GM20000 (cell line): ENCODE measurements at regions not wholly inside any gene's neighbourhood (a gene's known extent, or its start where the extent isn't known, plus 50 kb on each side); places are given as distances from the start of the nearest gene placed in this dataset.
"Not testable (repeated sequence)": the region's sequence is repeated elsewhere in the genome, so short reads cannot be mapped to it uniquely, and the experiment has no call there.

Experiments
- DNase-seq: peaks from one replicate; pipeline ENCODE4 v3.0.0; 2012; ENCODE audit warnings: low spot score

DNA sequence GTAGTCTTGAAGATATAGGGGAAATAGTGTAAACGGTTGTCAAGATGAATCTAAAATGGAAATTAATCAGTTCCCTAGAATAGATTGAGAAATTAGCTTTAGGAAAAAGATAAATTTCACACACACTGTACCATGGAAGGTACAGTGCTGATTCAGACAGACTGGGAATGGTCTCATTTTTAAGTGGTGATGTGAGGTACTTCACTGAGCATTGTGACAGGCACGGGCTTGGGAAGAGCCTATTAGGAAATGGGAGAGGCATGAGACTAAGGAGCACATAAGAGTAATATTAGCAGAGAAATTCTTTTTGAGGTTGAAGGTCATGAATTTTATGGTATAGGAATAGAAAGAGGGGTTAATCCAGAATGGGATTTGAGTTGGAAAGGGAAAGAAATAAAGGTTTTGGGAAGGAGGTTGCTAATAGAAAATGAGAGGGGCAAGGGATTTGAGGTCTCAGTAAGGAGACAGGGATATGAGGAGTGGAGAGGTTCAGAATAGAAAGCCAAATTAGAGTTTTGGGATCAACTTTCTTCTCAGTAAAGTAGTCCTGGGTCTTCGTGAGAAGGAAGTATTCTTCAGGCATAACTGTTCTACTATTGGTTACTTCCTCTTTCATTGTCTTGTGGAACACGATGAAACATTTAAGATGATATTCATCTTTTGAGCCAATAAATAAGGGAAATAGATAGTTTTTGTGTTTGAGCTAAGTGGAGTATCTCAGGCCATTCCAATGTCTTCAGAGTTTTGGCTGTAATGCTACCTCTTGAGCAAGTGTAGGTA, 115.0 kb upstream of the FBXO28 start:
- peak; percentile 1 for DNase-seq

GRCh38 chr1:223996376-223996775, 117.5 kb upstream of the FBXO28 start:
- DNase-seq, result not testable (repeated sequence)

- peak; percentile 81 for DNase-seq
These were observed 121.3 kb upstream of the FBXO28 start for GRCh38 chr1:223992456-223993246.

DNA sequence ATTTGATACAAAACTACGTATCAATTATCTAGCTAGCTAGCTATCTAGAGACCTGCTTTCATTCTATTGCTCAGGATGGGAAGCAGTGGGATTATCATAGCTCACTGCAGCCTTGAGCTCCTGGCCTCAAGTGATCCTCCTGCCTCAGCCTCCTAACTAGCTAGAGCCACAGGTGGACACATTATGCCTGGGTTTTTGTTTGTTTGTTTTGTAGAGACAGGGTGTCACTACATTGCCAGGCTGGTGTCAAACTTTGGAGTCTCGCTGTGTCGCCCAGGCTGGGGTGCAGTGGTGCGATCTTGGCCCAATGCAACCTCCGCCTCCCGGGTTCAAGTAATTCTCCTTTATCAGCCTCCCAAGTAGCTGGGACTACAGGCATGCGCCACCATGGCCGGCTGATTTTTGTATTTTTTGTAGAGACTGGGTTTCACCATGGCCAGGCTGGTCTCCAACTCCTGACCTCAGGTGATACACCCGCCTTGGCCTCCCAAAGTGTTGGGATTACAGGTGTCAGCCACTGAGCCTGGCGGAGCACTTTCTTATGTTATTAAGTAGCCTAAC, 122.5 kb upstream of the FBXO28 start:
- not testable (repeated sequence) for DNase-seq

- DNase-seq, result not testable (repeated sequence)
These were observed 116.2 kb upstream of the TP53BP2 start for GRCh38 chr1:223961985-223962384.

DNA sequence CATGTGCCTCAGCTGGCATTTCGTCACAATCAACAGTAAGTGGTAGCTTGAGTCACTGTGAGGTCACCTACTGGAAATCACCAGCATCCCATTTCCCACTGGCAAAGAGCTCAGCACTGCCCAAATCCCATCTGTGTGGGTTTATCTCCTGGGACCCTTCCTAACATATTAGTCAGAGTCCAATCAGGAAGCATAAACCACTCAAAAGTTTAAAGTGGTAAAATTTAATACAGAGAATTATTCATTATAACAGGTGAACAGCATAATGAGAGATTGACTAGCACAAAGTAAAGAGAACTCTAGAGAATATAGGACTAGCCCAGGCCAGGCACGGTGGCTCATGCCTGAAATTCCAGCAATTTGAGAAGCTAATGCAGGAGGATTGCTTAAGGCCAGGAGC, 107.1 kb upstream of the TP53BP2 start:
- DNase-seq, result not testable (repeated sequence)

- DNase-seq, result not testable (repeated sequence)
These were observed 105.8 kb upstream of the TP53BP2 start for GRCh38 chr1:223951551-223951950.

DNA sequence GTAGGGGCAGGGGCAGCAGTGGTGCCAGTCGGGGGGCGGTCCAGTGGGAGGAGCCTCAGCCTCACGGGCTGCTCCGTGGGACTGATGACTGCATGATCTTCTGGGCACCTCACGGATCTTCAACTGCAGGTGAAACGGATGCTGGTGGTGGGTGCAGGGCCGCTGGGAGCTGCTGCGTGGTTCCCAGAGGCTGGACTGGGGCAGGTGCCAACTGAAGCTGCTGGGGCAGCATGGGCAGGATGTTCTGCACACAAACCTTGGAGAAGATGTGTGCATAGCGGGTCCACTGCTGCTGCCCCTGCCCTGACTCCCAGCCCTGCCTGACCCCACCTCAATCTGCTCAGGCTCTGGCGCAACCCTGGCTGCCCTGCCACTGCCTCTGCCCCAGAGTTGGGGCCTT, 104.2 kb upstream of the TP53BP2 start:
- not testable (repeated sequence) for DNase-seq

DNA sequence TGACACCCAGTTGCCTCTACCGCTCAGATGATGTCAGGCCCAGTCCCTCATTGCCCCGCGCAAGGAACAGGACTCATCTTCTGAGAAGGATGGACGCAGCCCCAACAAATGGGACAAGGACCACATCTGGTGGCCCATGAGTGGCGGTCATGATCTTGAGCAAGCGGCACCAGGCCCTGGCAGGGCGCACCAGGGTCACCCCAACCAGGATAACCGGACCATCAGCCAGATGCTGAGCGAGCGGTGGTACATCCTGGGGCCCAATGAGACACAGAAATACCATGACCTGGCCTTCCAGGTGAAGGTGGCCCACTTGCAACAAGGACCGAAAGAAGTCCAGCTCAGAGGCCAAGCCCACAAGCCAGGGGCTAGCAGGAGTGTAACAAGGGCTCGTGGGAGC, 102.3 kb upstream of the TP53BP2 start:
- not testable (repeated sequence) for DNase-seq

GRCh38 chr1:223936592-223936991, 90.8 kb upstream of the TP53BP2 start:
- not testable (repeated sequence) for DNase-seq

DNA sequence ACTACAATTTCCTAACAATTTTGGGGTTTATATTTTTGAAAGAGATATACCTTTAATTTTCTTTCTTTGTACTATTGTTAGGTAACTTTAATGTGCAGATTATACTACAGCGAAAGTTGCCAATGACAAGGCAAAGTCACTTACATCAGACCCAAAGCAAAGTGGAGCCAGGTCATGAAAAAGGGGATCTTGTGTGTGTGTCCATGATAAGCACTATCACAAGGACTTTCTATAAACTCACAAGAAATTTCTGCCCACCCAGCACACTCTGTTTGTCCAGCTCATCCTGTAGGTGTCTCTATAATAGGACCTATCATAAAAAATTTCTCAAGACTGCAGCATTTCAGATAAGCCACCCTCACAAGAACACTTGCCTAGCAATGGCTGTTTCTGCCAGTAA, 85.7 kb upstream of the TP53BP2 start:
- not testable (repeated sequence) for DNase-seq

GRCh38 chr1:223920805-223921204, 75.1 kb upstream of the TP53BP2 start:
- not testable (repeated sequence) for DNase-seq

DNA sequence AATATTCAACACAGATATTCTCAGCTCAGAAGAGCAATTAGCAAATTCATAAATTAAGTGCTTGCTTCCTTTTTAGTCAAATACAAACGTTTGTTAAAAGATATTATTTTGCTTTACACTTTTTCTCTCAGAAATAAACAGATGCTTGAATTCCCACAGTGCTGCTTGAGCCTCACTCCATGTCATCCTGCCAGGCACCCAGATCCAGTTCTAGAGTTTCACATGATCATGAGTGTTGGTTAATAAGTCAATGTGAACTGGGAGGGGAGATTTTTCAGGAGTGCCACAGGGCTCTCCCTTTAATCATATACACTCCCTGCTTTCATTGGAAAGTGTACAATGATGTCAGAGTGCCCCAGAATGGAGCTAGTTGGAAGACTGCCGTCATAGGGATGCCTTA, 69.7 kb upstream of the TP53BP2 start:
- DNase-seq, result not testable (repeated sequence)

DNA sequence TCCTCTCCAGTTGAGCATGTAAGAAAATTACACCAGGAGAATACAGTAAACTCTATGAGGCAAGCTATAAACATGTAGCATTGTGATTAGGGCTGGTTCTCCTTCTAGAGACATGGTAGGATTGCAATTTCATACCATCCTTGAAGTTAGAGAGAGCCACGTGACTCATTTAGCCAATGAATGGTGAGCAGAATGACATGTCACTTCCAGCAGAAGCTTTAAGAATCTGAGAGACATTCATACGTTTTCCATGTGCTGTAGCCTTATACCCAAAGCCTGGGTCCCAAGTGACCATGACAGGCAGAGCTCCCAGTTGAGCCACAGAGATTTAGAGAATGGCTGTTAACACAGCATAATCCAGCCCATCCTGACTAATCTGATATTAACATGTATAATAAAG, 68.0 kb upstream of the TP53BP2 start:
- DNase-seq, result not testable (repeated sequence)

- not testable (repeated sequence) for DNase-seq
These were observed 62.3 kb upstream of the TP53BP2 start for GRCh38 chr1:223907943-223908587.

DNA sequence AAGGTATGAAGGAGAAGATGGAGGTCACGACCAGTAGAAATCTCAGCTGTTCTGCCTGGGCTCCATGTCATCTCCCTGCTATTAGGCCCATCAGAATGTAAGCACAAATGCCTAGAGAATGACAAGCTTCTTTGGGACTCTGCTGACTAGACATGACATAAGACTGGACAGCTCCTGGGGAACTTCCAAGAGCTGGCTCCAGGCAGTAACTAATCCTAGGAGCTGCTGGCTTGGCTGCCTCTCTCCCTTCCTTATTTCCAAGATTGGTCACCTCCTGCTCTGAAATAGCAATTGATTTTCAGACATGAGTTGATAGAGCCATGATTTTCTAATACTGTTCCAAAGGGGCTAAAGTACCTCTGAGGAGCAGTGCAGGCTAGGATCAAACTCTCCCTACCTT, 57.5 kb upstream of the TP53BP2 start:
- not testable (repeated sequence) for DNase-seq

DNA sequence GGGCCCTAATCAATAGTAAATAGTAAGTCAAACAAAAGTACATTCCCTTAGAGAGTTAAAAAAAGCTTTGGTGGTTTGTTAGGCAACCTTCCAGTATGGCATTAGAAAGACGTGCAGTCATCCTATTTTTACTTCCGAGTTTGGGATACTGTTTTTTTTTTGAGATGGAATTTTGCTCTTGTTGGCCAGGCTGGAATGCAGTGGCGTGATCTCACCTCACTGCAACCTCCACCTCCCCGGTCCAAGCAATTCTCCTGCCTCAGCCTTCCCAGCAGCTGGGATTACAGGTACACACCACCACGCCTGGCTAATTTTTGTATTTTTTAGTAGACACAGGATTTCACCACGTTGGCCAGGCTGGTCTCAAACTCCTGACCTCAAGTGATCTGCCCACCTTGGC, 54.0 kb upstream of the TP53BP2 start:
- DNase-seq, result not testable (repeated sequence)

DNA sequence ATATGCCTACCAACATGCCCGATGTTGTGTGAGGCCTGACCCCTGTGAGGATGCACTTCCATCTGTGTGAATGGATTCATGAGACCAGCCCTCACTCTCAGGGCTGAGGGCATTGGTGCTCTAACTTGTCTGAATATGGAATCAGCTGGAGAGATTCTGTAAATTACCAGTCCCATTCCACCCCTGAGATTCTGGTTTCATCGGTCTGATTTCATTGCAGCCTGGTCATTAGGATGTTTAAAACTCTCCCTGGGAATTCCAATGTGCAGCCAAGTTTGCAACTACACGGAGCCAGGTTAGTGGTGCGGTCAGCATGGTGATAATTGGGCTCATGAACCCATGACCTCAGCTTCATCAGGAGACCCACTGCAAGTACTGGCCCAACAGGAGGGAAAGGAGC, 51.4 kb upstream of the TP53BP2 start:
- DNase-seq, result not testable (repeated sequence)

DNA sequence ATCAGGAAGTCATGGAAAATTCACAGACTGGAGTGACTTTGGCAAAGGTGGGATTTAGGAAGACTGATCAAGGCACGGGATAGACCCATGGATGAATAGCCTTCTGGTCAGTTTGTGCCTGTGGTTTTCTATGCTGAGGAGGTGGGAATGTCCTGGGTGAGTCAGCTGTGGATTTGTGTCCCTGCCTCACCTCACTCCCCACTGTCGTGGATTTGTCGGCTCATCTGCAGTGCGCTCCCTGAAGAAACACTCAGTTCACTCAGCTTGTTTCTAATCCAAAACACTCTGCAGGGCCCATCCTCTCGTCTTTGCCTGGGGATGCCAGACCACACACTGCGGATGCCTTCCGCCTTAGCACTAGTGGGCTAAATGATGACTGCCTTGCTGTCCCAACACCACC, 50.2 kb upstream of the TP53BP2 start:
- not testable (repeated sequence) for DNase-seq
